SK-N-DZ (cell line): ENCODE measurements at regions not wholly inside any gene's neighbourhood (a gene's known extent, or its start where the extent isn't known, plus 50 kb on each side); places are given as distances from the start of the nearest gene placed in this dataset.

Source experiments
- DNase-seq: peaks from one replicate; pipeline ENCODE4 v3.0.0-alpha.2; 2015; ENCODE audit warnings: low spot score

- no peak for DNase-seq
Observed at GRCh38 chr3:66803206-66803605, 194.9 kb upstream of the KBTBD8 start.

- DNase-seq = no peak
Observed at GRCh38 chr3:66803721-66804695, 194.1 kb upstream of the KBTBD8 start.

- no peak for DNase-seq
Observed at GRCh38 chr3:66808891-66809594, 189.1 kb upstream of the KBTBD8 start.

- DNase-seq = no peak
Observed at GRCh38 chr3:66809595-66809958, 188.5 kb upstream of the KBTBD8 start.

- no peak for DNase-seq
Observed at GRCh38 chr3:66812136-66812535, 186.0 kb upstream of the KBTBD8 start.

GRCh38 chr3:66812741-66813140 is 185.4 kb upstream of the KBTBD8 start:
- DNase-seq = no peak

GRCh38 chr3:66816090-66816761 is 181.9 kb upstream of the KBTBD8 start:
- peak; percentile 34 for DNase-seq

GRCh38 chr3:66817951-66818557 is 180.1 kb upstream of the KBTBD8 start:
- no peak for DNase-seq

- DNase-seq = no peak
Observed at GRCh38 chr3:66819993-66820501, 178.1 kb upstream of the KBTBD8 start.

GRCh38 chr3:66822186-66823008 is 175.7 kb upstream of the KBTBD8 start:
- DNase-seq = peak; percentile 40

GRCh38 chr3:66823009-66823397 is 175.1 kb upstream of the KBTBD8 start:
- DNase-seq = no peak

- no peak for DNase-seq
Observed at GRCh38 chr3:66823532-66823931, 174.6 kb upstream of the KBTBD8 start.

- no peak for DNase-seq
Observed at GRCh38 chr3:66825375-66825774, 172.7 kb upstream of the KBTBD8 start.

GRCh38 chr3:66827726-66828125 is 170.4 kb upstream of the KBTBD8 start:
- DNase-seq = no peak

GRCh38 chr3:66828303-66828702 is 169.8 kb upstream of the KBTBD8 start:
- no peak for DNase-seq

- DNase-seq = no peak
Observed at GRCh38 chr3:66830301-66830700, 167.8 kb upstream of the KBTBD8 start.

GRCh38 chr3:66831931-66832330 is 166.2 kb upstream of the KBTBD8 start:
- no peak for DNase-seq

GRCh38 chr3:66836363-66837152 is 161.5 kb upstream of the KBTBD8 start:
- no peak for DNase-seq

GRCh38 chr3:66838704-66839103 is 159.4 kb upstream of the KBTBD8 start:
- no peak for DNase-seq

GRCh38 chr3:66839508-66839907 is 158.6 kb upstream of the KBTBD8 start:
- no peak for DNase-seq
